Activated B cell treated with CpG ODN at 0.5 μM for 24 hours (primary cell): ENCODE measurements at regions not wholly inside any gene's neighbourhood (a gene's known extent, or its start where the extent isn't known, plus 50 kb on each side); places are given as distances from the start of the nearest gene placed in this dataset.

Source experiments
- ATAC-seq: fragments of 200-7000 bp; cut with Tn5 transposase; one replicate; pipeline ENCODE4 v1.10.0; 2021; ENCODE audit warnings: low read depth, mild to moderate bottlenecking, moderate library complexity
- CTCF ChIA-PET: fragments of 350-600 bp; sonication (Branson Sonifier 250); formaldehyde crosslinking; loops from one replicate; lab custom pipeline; 2021; ENCODE audit warnings: antibody characterized with exemption; lab: Charles Lee
- POLR2A ChIA-PET: fragments of 350-600 bp; sonication (Branson Sonifier 250); formaldehyde crosslinking; loops from one replicate; lab custom pipeline; 2021; ENCODE audit warnings: antibody characterized with exemption; lab: Charles Lee
- DNase-seq: peaks from one replicate; pipeline ENCODE4 v3.0.0; 2022
- H3K27ac Mint-ChIP-seq: one replicate; pipeline ENCODE4 v1.8.0; 2020; ENCODE audit warnings: mixed read lengths
- H3K27me3 Mint-ChIP-seq: one replicate; pipeline ENCODE4 v1.8.0; 2021; ENCODE audit warnings: mixed read lengths
- H3K36me3 Mint-ChIP-seq: one replicate; pipeline ENCODE4 v1.8.0; 2021; ENCODE audit warnings: low read depth, mixed read lengths
- H3K4me1 Mint-ChIP-seq: one replicate; pipeline ENCODE4 v1.8.0; 2021; ENCODE audit warnings: mixed read lengths
- H3K4me3 Mint-ChIP-seq: one replicate; pipeline ENCODE4 v1.8.0; 2020; ENCODE audit warnings: mild to moderate bottlenecking, mixed read lengths
- H3K9me3 Mint-ChIP-seq: one replicate; pipeline ENCODE4 v1.8.0; 2020; ENCODE audit warnings: mixed read lengths
- CTCF ChIP-seq: fragments of 200-600 bp; IDR thresholded peaks from one replicate; pipeline ENCODE4 v1.8.0; 2022; ENCODE audit warnings: antibody characterized with exemption, mild to moderate bottlenecking
- intact Hi-C: fragments of 100-400 bp; cut with micrococcal nuclease; formaldehyde crosslinking; loops from one replicate; pipeline ENCODE4 v1.15.1; 2024

- H3K27ac Mint-ChIP-seq, result no peak overlapping the region
- DNase-seq, result no peak
- ChIA-PET POLR2A (no interaction called here), CTCF (no interaction called here)
- intact Hi-C loops, result no loop called here
- no peaks in the 10 kb centered on the region for H3K4me1 Mint-ChIP-seq
- no peak for ATAC-seq
- H3K36me3 Mint-ChIP-seq, result no peaks in the 10 kb centered on the region
- no peaks in the 10 kb centered on the region for H3K9me3 Mint-ChIP-seq
- no peak overlapping the region for H3K4me3 Mint-ChIP-seq
- TF ChIP-seq CTCF, result no peak
- H3K27me3 Mint-ChIP-seq, result peaks cover 12% of the 10 kb centered on the region
These were observed 361.3 kb downstream of the PLPP3 start for GRCh38 chr1:56218023-56218422.

GRCh38 chr1:56216218-56216617, 363.1 kb downstream of the PLPP3 start:
- POLR2A ChIA-PET, result no interaction called here
- CTCF ChIA-PET, result interaction anchor here (1.1 kb wide), 1 partner anchor 368 kb away, joined by 4 read pairs; no protein-coding TSS in a partner anchor
- DNase-seq (no peak), ATAC-seq (no peak)
- Mint-ChIP-seq H3K27ac (no peak overlapping the region), H3K4me1 (no peaks in the 10 kb centered on the region), H3K36me3 (no peaks in the 10 kb centered on the region), H3K9me3 (no peaks in the 10 kb centered on the region), H3K27me3 (peaks cover 9% of the 10 kb centered on the region), H3K4me3 (no peak overlapping the region)
- intact Hi-C loops, result no loop called here
- TF ChIP-seq CTCF, result no peak

- H3K27me3 Mint-ChIP-seq, result peaks cover 6% of the 10 kb centered on the region
- ChIA-PET POLR2A (no interaction called here), CTCF (interaction anchor here (0.9 kb wide), 1 partner anchor 16 kb away, joined by 3 read pairs; no protein-coding TSS in a partner anchor)
- intact Hi-C loops, result no loop called here
- ATAC-seq (no peak), DNase-seq (no peak)
- no peak for TF ChIP-seq CTCF
- H3K27ac Mint-ChIP-seq, result no peak overlapping the region
- H3K9me3 Mint-ChIP-seq, result no peaks in the 10 kb centered on the region
- no peak overlapping the region for H3K4me3 Mint-ChIP-seq
- H3K36me3 Mint-ChIP-seq, result no peaks in the 10 kb centered on the region
- no peaks in the 10 kb centered on the region for H3K4me1 Mint-ChIP-seq
These were observed 363.6 kb downstream of the PLPP3 start for GRCh38 chr1:56215771-56216170.

GRCh38 chr1:56215086-56215485, 364.3 kb downstream of the PLPP3 start:
- intact Hi-C loops, result no loop called here
- Mint-ChIP-seq H3K36me3 (no peaks in the 10 kb centered on the region), H3K9me3 (no peaks in the 10 kb centered on the region), H3K27me3 (peaks cover 2% of the 10 kb centered on the region), H3K4me3 (no peak overlapping the region), H3K27ac (no peak overlapping the region), H3K4me1 (no peaks in the 10 kb centered on the region)
- DNase-seq, result no peak
- ChIA-PET CTCF (interaction anchor here (0.9 kb wide), 1 partner anchor 15 kb away, joined by 3 read pairs; no protein-coding TSS in a partner anchor), POLR2A (no interaction called here)
- no peak for ATAC-seq
- no peak for TF ChIP-seq CTCF

- H3K4me1 Mint-ChIP-seq, result no peaks in the 10 kb centered on the region
- no peak overlapping the region for H3K4me3 Mint-ChIP-seq
- H3K27me3 Mint-ChIP-seq, result no peaks in the 10 kb centered on the region
- CTCF ChIA-PET, result no interaction called here
- TF ChIP-seq CTCF, result no peak
- no peaks in the 10 kb centered on the region for H3K36me3 Mint-ChIP-seq
- no peak for DNase-seq
- intact Hi-C loops, result no loop called here
- POLR2A ChIA-PET, result no interaction called here
- H3K9me3 Mint-ChIP-seq, result no peaks in the 10 kb centered on the region
- ATAC-seq, result no peak
- H3K27ac Mint-ChIP-seq, result no peak overlapping the region
These were observed 366.3 kb downstream of the PLPP3 start for GRCh38 chr1:56213068-56213467.
